ENCODE measurements at regions not wholly inside any gene's neighbourhood (a gene's known extent, or its start where the extent isn't known, plus 50 kb on each side); places are given as distances from the start of the nearest gene placed in this dataset.
"Not testable (repeated sequence)": the region's sequence is repeated elsewhere in the genome, so short reads cannot be mapped to it uniquely, and the experiment has no call there.

DNA sequence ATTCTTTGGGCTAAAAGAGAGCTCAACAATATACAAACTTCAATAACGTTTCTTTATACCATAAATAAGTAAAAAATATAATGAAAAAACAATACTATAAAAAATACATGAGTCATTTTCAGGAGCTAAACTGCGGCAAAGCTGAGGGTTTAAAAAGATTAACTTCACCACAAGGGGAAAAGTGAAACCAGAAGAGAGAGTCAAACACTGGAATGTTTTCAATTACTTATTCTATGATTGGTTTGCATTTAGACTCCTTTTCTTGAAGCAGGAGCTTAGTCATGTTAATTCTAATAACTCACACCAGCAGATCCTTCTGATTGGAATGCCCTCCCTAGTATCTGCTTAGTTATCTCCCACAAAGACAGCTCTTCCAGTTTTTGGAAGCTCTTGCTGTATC lies 627.3 kb downstream of the UTRN start:
- Histone ChIP-seq H3K9me3 (ENCODE audit: control insufficient read depth in 1 of 2, low read length in 2 of 2) (no peaks in the 10 kb centered on the region), H3K27ac (ENCODE audit: low read length) (no peak overlapping the region), H3K4me3 (ENCODE audit: low read depth in 1 of 2, low read length in 2 of 2) (no peak overlapping the region)

GRCh38 chr6:144918073-144918472 lies 632.9 kb downstream of the UTRN start:
- Histone ChIP-seq H3K9me3 (ENCODE audit: control insufficient read depth in 1 of 2, low read length in 2 of 2) (no peaks in the 10 kb centered on the region), H3K27ac (ENCODE audit: low read length) (no peak overlapping the region), H3K27me3 (ENCODE audit: low read depth, low read length) (no peaks in the 10 kb centered on the region), H3K4me3 (ENCODE audit: low read depth in 1 of 2, low read length in 2 of 2) (no peak overlapping the region), H3K36me3 (ENCODE audit: control insufficient read depth in 1 of 2, insufficient read depth in 2 of 2, low read length in 2 of 2) (no peaks in the 10 kb centered on the region), H3K4me1 (ENCODE audit: control insufficient read depth in 1 of 2, insufficient read depth in 2 of 2, low read length in 2 of 2) (no peaks in the 10 kb centered on the region)

More for the DNA sequence above, 627.3 kb downstream of the UTRN start:
- no peaks in the 10 kb centered on the region for H3K36me3 ChIP-seq (ENCODE audit: control insufficient read depth in 1 of 2, insufficient read depth in 2 of 2, low read length in 2 of 2)
- no peaks in the 10 kb centered on the region for H3K27me3 ChIP-seq (ENCODE audit: low read depth, low read length)
- H3K4me1 ChIP-seq (ENCODE audit: control insufficient read depth in 1 of 2, insufficient read depth in 2 of 2, low read length in 2 of 2): peaks cover 0 to 8% of the 10 kb centered on the region in 2 donors

DNA sequence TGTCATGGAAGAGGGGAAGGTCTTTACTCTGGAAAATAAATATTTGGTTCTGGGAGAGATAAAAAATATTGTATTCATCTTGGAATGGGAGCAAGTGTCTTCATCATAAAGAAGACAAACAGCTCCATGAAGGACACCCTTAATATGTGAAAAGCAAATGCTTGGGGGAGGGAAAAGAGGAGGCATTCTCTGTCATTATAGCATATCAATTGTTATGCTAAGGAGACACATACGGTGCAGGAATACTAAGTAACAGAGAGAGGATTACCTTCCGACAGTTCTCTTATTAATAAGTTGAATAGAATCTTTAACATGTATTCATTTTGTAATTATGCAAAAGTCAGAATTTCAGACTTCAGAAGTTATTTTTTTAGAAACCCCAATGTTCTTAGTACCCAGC lies 634.4 kb downstream of the UTRN start:
- no peaks in the 10 kb centered on the region for H3K36me3 ChIP-seq (ENCODE audit: control insufficient read depth in 1 of 2, insufficient read depth in 2 of 2, low read length in 2 of 2)
- H3K4me3 ChIP-seq (ENCODE audit: low read depth in 1 of 2, low read length in 2 of 2): no peak overlapping the region
- H3K27me3 ChIP-seq (ENCODE audit: low read depth, low read length): no peaks in the 10 kb centered on the region
- no peak overlapping the region for H3K27ac ChIP-seq (ENCODE audit: low read length)
- no peaks in the 10 kb centered on the region for H3K4me1 ChIP-seq (ENCODE audit: control insufficient read depth in 1 of 2, insufficient read depth in 2 of 2, low read length in 2 of 2)
- no peaks in the 10 kb centered on the region for H3K9me3 ChIP-seq (ENCODE audit: control insufficient read depth in 1 of 2, low read length in 2 of 2)

DNA sequence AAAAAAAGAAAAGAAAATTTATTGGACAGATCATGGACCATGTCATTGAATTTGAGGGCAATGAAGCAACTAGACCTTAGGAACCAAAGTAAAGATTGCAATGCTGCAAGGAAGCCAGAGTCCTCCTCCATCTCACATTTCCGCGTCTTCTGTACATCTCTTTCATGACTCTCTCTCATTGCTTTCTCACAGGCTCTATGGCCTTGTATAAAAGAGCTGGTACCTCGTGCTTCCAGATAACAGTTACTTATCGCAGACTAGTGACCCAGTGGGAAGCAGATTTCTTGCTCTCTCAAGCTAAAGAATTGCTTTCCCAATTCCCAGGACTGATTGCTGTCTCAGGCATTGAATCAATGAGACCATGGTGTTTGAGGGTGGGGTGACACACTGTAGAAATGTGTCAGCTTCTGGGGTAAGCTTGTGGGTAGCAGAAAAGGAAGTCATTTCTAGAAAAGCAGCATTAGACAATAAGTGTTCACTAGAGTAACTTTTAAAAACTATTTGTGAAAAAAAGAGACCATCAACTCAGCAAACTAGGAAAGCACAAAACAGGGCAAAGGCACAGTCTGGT lies 635.3 kb downstream of the UTRN start:
- Histone ChIP-seq H3K36me3 (ENCODE audit: control insufficient read depth in 1 of 2, insufficient read depth in 2 of 2, low read length in 2 of 2) (no peaks in the 10 kb centered on the region), H3K4me3 (ENCODE audit: low read depth in 1 of 2, low read length in 2 of 2) (no peak overlapping the region), H3K4me1 (ENCODE audit: control insufficient read depth in 1 of 2, insufficient read depth in 2 of 2, low read length in 2 of 2) (no peaks in the 10 kb centered on the region), H3K27ac (ENCODE audit: low read length) (no peak overlapping the region), H3K27me3 (ENCODE audit: low read depth, low read length) (no peaks in the 10 kb centered on the region), H3K9me3 (ENCODE audit: control insufficient read depth in 1 of 2, low read length in 2 of 2) (no peaks in the 10 kb centered on the region)

DNA sequence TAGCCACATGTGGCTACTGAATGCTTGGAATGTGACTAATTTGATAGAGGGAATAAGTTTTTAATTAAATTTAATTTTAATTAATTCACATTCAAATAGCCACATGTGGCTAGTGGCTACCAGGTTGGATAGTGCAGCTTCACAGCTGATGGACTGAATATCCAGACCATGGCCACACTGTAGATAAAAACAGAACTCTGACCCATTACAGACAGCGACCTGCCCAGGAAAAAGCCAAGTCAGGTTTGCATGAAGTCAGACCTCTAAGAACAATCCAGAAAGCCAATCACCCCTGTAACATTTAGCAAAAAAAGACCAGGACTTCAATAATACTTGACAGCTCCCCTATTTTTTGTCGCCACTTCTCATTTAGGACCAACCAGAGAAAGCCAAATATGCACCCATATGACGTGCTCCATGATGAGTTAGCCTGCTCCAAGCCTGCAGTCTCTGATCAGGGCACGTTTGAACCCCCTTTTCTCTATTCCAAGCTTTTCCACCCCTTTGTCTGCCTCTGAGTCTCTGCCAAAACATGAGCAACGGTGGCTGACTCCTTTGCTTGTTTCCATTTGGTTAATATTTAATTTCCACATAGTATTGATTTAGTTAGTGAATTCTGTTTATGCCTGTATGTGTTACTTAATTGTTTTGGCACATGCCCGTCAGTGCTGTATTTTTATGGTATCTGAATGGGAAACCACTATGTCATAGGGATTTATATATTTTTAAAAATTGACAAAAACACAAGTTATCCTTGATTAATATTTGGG lies 636.3 kb downstream of the UTRN start:
- Histone ChIP-seq H3K27me3 (ENCODE audit: low read depth, low read length) (no peaks in the 10 kb centered on the region), H3K4me3 (ENCODE audit: low read depth in 1 of 2, low read length in 2 of 2) (no peak overlapping the region), H3K9me3 (ENCODE audit: control insufficient read depth in 1 of 2, low read length in 2 of 2) (no peaks in the 10 kb centered on the region), H3K4me1 (ENCODE audit: control insufficient read depth in 1 of 2, insufficient read depth in 2 of 2, low read length in 2 of 2) (no peaks in the 10 kb centered on the region), H3K27ac (ENCODE audit: low read length) (no peak overlapping the region), H3K36me3 (ENCODE audit: control insufficient read depth in 1 of 2, insufficient read depth in 2 of 2, low read length in 2 of 2) (no peaks in the 10 kb centered on the region)

GRCh38 chr6:144922120-144922722 lies 637.1 kb downstream of the UTRN start:
- no peaks in the 10 kb centered on the region for H3K27me3 ChIP-seq (ENCODE audit: low read depth, low read length)
- no peaks in the 10 kb centered on the region for H3K9me3 ChIP-seq (ENCODE audit: control insufficient read depth in 1 of 2, low read length in 2 of 2)
- no peak overlapping the region for H3K4me3 ChIP-seq (ENCODE audit: low read depth in 1 of 2, low read length in 2 of 2)
- no peaks in the 10 kb centered on the region for H3K36me3 ChIP-seq (ENCODE audit: control insufficient read depth in 1 of 2, insufficient read depth in 2 of 2, low read length in 2 of 2)
- no peak overlapping the region for H3K27ac ChIP-seq (ENCODE audit: low read length)
- H3K4me1 ChIP-seq (ENCODE audit: control insufficient read depth in 1 of 2, insufficient read depth in 2 of 2, low read length in 2 of 2): no peaks in the 10 kb centered on the region

- not testable (repeated sequence) for H3K4me3 ChIP-seq (ENCODE audit: low read depth in 1 of 2, low read length in 2 of 2); H3K27me3 ChIP-seq (ENCODE audit: low read depth, low read length); H3K9me3 ChIP-seq (ENCODE audit: control insufficient read depth in 1 of 2, low read length in 2 of 2); H3K27ac ChIP-seq (ENCODE audit: low read length); H3K36me3 ChIP-seq (ENCODE audit: control insufficient read depth in 1 of 2, insufficient read depth in 2 of 2, low read length in 2 of 2); H3K4me1 ChIP-seq (ENCODE audit: control insufficient read depth in 1 of 2, insufficient read depth in 2 of 2, low read length in 2 of 2)
These were observed 637.8 kb downstream of the UTRN start for GRCh38 chr6:144922771-144923490.

- not testable (repeated sequence) for H3K4me1 ChIP-seq (ENCODE audit: control insufficient read depth in 1 of 2, insufficient read depth in 2 of 2, low read length in 2 of 2); H3K4me3 ChIP-seq (ENCODE audit: low read depth in 1 of 2, low read length in 2 of 2); H3K9me3 ChIP-seq (ENCODE audit: control insufficient read depth in 1 of 2, low read length in 2 of 2); H3K27me3 ChIP-seq (ENCODE audit: low read depth, low read length); H3K27ac ChIP-seq (ENCODE audit: low read length); H3K36me3 ChIP-seq (ENCODE audit: control insufficient read depth in 1 of 2, insufficient read depth in 2 of 2, low read length in 2 of 2)
These were observed 638.3 kb downstream of the UTRN start for GRCh38 chr6:144923491-144923787.

- no peak overlapping the region for H3K27ac ChIP-seq (ENCODE audit: low read length)
- no peaks in the 10 kb centered on the region for H3K27me3 ChIP-seq (ENCODE audit: low read depth, low read length)
- H3K4me3 ChIP-seq (ENCODE audit: low read depth in 1 of 2, low read length in 2 of 2): no peak overlapping the region
- H3K9me3 ChIP-seq (ENCODE audit: control insufficient read depth in 1 of 2, low read length in 2 of 2): no peaks in the 10 kb centered on the region
- no peaks in the 10 kb centered on the region for H3K36me3 ChIP-seq (ENCODE audit: control insufficient read depth in 1 of 2, insufficient read depth in 2 of 2, low read length in 2 of 2)
- no peaks in the 10 kb centered on the region for H3K4me1 ChIP-seq (ENCODE audit: control insufficient read depth in 1 of 2, insufficient read depth in 2 of 2, low read length in 2 of 2)
These were observed 643.7 kb downstream of the UTRN start for GRCh38 chr6:144928847-144929246.

GRCh38 chr6:144929262-144929661 lies 644.1 kb downstream of the UTRN start:
- Histone ChIP-seq H3K27me3 (ENCODE audit: low read depth, low read length) (no peaks in the 10 kb centered on the region), H3K27ac (ENCODE audit: low read length) (no peak overlapping the region), H3K9me3 (ENCODE audit: control insufficient read depth in 1 of 2, low read length in 2 of 2) (no peaks in the 10 kb centered on the region), H3K4me3 (ENCODE audit: low read depth in 1 of 2, low read length in 2 of 2) (no peak overlapping the region), H3K36me3 (ENCODE audit: control insufficient read depth in 1 of 2, insufficient read depth in 2 of 2, low read length in 2 of 2) (no peaks in the 10 kb centered on the region), H3K4me1 (ENCODE audit: control insufficient read depth in 1 of 2, insufficient read depth in 2 of 2, low read length in 2 of 2) (no peaks in the 10 kb centered on the region)

- no peaks in the 10 kb centered on the region for H3K9me3 ChIP-seq (ENCODE audit: control insufficient read depth in 1 of 2, low read length in 2 of 2)
- H3K4me3 ChIP-seq (ENCODE audit: low read depth in 1 of 2, low read length in 2 of 2): no peak overlapping the region
- H3K4me1 ChIP-seq (ENCODE audit: control insufficient read depth in 1 of 2, insufficient read depth in 2 of 2, low read length in 2 of 2): no peaks in the 10 kb centered on the region
- H3K27me3 ChIP-seq (ENCODE audit: low read depth, low read length): no peaks in the 10 kb centered on the region
- H3K27ac ChIP-seq (ENCODE audit: low read length): no peak overlapping the region
- no peaks in the 10 kb centered on the region for H3K36me3 ChIP-seq (ENCODE audit: control insufficient read depth in 1 of 2, insufficient read depth in 2 of 2, low read length in 2 of 2)
These were observed 646.3 kb downstream of the UTRN start for GRCh38 chr6:144931172-144932035.

All from muscle layer of duodenum (tissue), 2 donors.